ENCODE measurements at regions not wholly inside any gene's neighbourhood (a gene's known extent, or its start where the extent isn't known, plus 50 kb on each side); places are given as distances from the start of the nearest gene placed in this dataset.

DNA sequence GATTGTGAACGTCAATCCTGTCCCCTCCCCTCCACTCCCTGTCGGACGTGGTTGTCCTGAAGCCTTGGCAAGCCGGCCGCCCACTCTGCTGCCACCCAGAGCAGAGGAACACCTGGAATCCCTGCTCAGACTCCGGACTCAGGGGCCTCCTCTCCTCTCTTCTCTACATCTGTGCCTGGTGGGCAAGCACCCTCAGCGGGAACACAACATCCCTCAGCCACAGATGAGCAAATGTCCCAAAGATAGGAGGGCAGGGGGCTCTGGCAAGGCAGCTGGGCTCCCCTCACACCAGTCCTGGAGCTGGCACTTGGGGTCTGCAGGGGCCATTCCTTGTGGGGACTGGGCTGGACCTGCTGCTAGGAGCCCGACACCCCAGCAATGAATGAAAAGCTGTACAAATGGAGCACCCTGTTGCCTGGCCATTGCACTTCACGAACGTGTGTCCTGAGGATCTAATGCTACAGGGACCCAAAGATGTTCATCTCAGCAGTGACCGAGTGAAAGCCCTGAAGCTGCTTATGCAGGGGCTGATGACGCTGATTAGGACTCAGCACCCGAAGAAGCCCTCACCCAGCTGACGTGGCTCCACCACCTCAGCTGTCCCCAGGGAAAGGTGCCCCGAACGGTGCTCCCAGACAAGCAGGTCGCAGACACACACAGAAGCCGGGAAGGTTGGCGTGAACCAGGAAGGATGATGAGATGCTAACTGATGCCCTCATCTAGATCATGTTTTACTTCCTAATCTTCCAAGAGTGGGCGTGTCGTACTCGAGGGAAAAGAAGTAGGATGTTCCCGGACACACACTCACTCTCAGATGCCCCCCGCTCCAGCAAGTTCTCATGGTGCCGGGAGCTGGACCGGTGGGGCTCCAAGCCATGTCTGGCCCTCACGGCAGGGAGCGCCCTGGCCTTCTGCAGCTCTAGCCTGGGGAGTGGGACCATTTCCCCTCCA, 177.0 kb upstream of the PPP1R26 start:
- TF ChIP-seq, protein P1, sequence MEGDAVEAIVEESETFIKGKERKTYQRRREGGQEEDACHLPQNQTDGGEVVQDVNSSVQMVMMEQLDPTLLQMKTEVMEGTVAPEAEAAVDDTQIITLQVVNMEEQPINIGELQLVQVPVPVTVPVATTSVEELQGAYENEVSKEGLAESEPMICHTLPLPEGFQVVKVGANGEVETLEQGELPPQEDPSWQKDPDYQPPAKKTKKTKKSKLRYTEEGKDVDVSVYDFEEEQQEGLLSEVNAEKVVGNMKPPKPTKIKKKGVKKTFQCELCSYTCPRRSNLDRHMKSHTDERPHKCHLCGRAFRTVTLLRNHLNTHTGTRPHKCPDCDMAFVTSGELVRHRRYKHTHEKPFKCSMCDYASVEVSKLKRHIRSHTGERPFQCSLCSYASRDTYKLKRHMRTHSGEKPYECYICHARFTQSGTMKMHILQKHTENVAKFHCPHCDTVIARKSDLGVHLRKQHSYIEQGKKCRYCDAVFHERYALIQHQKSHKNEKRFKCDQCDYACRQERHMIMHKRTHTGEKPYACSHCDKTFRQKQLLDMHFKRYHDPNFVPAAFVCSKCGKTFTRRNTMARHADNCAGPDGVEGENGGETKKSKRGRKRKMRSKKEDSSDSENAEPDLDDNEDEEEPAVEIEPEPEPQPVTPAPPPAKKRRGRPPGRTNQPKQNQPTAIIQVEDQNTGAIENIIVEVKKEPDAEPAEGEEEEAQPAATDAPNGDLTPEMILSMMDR (IDR thresholded peaks at IDR 0.05), result no peak
- no peak for TF ChIP-seq POLR2A (IDR thresholded peaks at IDR 0.05)
- no peak for TF ChIP-seq POLR2AphosphoS5 (IDR thresholded peaks at IDR 0.05)

All from breast epithelium (tissue), 3 donors.